GM12878 (cell line): ENCODE measurements at regions not wholly inside any gene's neighbourhood (a gene's known extent, or its start where the extent isn't known, plus 50 kb on each side); places are given as distances from the start of the nearest gene placed in this dataset.

ENCODE experiments used
- ATAC-seq: fragments of 200-7000 bp; cut with Tn5 transposase; 3 replicates; pipeline ENCODE4 v1.9.1; 2020; ENCODE audit warnings: mild to moderate bottlenecking, moderate library complexity
- BruUV-seq: library from RNA; stranded (reverse); fragments of 400-500 nt; replicated peaks from 2 replicates; lab custom pipeline; 2021; lab: Mats Ljungman, UMichigan
- CTCF ChIA-PET: fragments of 300-600 bp; sonication (Branson Sonifier 250); formaldehyde crosslinking; extraction: SDS; loops from one replicate; lab custom pipeline; 2021; ENCODE audit warnings: inconsistent platforms; lab: Yijun Ruan, JAX
- POLR2A ChIA-PET: fragments of 350-600 bp; formaldehyde crosslinking; extraction: SDS; loops from one replicate; lab custom pipeline; 2021; ENCODE audit warnings: inconsistent platforms; lab: Charles Lee
- RAD21 ChIA-PET: fragments of 300-600 bp; sonication (Branson Sonifier 250); formaldehyde crosslinking; loops from one replicate; lab custom pipeline; 2023; ENCODE audit warnings: antibody characterized with exemption; ENCODE audit not compliant: unreplicated experiment; lab: Charles Lee
- SMC1A ChIA-PET: fragments of 300-600 bp; sonication (Branson Sonifier 250); formaldehyde crosslinking; loops from one replicate; lab custom pipeline; 2023; ENCODE audit not compliant: unreplicated experiment, uncharacterized antibody; lab: Charles Lee
- DNase-seq: peaks from one replicate; pipeline ENCODE4 v3.0.0-alpha.2; 2011; ENCODE audit warnings: low read depth, low spot score
- FAIRE-seq: peaks from 3 replicates; lab custom pipeline; 2011; peaks lifted over from hg19 to GRCh38; lab: Jason Lieb, UNC
- H2AFZ ChIP-seq: 2 replicates; pipeline ENCODE4 v1.6.0; 2011; ENCODE audit warnings: low read depth, low read length, control low read depth; ENCODE audit not compliant: control insufficient read depth
- H3K27ac ChIP-seq: 2 replicates; pipeline ENCODE4 v1.5.1; 2011; ENCODE audit warnings: control low read depth; ENCODE audit not compliant: control insufficient read depth, insufficient read depth
- H3K27me3 ChIP-seq, 2 experiments: replicated peaks in 1 of 2; 2 replicates each; pipeline versions ENCODE4 v1.6.0 to v1.6.1; 2011; ENCODE audit warnings: low read length in 1 of 2; ENCODE audit not compliant: control insufficient read depth in 2 of 2, insufficient read depth in 2 of 2
- H3K36me3 ChIP-seq, 2 experiments: 2 replicates each; pipeline ENCODE4 v1.5.1; 2011; ENCODE audit warnings: low read length in 1 of 2; ENCODE audit not compliant: control insufficient read depth in 2 of 2, insufficient read depth in 2 of 2
- H3K4me1 ChIP-seq: 2 replicates; pipeline ENCODE4 v1.6.1; 2011; ENCODE audit warnings: mild to moderate bottlenecking, low read length, moderate library complexity, mixed read lengths; ENCODE audit not compliant: control insufficient read depth, insufficient read depth
- H3K4me2 ChIP-seq: 2 replicates; pipeline ENCODE4 v1.6.0; 2011; ENCODE audit warnings: control low read depth; ENCODE audit not compliant: control insufficient read depth, insufficient read depth
- H3K4me3 ChIP-seq: fragments of 200-600 bp; sonication (generic); 2 replicates; pipeline ENCODE4 v1.5.1; 2016
- H3K79me2 ChIP-seq: 2 replicates; pipeline ENCODE4 v1.6.0; 2011; ENCODE audit warnings: low read length; ENCODE audit not compliant: control insufficient read depth, insufficient read depth
- H3K9ac ChIP-seq: 2 replicates; pipeline ENCODE4 v1.8.0; 2011; ENCODE audit warnings: low read length, control low read depth, mixed read lengths; ENCODE audit not compliant: control insufficient read depth, insufficient read depth
- H3K9me3 ChIP-seq: replicated peaks from 3 replicates; pipeline ENCODE4 v1.5.1; 2011; ENCODE audit warnings: mild to moderate bottlenecking, low read length; ENCODE audit not compliant: control insufficient read depth, insufficient read depth
- H4K20me1 ChIP-seq: 2 replicates; pipeline ENCODE4 v1.6.0; 2011; ENCODE audit not compliant: control insufficient read depth, insufficient read depth
- ASH2L ChIP-seq: fragments of 300-600, 200-600 bp; sonication (generic); IDR thresholded peaks from 2 replicates; pipeline ENCODE4 v1.6.1; 2017; ENCODE audit warnings: low read depth, mild to moderate bottlenecking, borderline replicate concordance
- BHLHE40 ChIP-seq, 2 experiments: fragments of 450-650 bp in 1 of 2; IDR thresholded peaks; 2 replicates each; pipeline ENCODE4 v1.6.1; 2011 to 2017; ENCODE audit warnings: low read depth in 2 of 2, borderline replicate concordance in 1 of 2, improper control_type of control experiment in 1 of 2, low read length in 1 of 2, mild to moderate bottlenecking in 1 of 2
- CEBPB ChIP-seq, 2 experiments: fragments of 150-350 bp in 1 of 2; IDR thresholded peaks; 2 replicates each; pipeline ENCODE4 v1.6.1; 2012 to 2014; ENCODE audit warnings: low read depth in 2 of 2, low read length in 2 of 2, borderline replicate concordance in 1 of 2, inconsistent platforms in 1 of 2
- ETV6 ChIP-seq, 2 experiments: fragments of 450-650 bp in 1 of 2; IDR thresholded peaks in 1 of 2; conservative IDR thresholded peaks in 1 of 2; 2 replicates each; pipeline ENCODE4 v1.6.1; 2014; ENCODE audit warnings: antibody characterized with exemption in 1 of 2, borderline replicate concordance in 1 of 2, low read depth in 1 of 2, mild to moderate bottlenecking in 1 of 2, moderate library complexity in 1 of 2
- FOXK2 ChIP-seq: fragments of 450-650 bp; IDR thresholded peaks from 2 replicates; pipeline ENCODE4 v1.6.1; 2017; ENCODE audit warnings: mild to moderate bottlenecking, moderate library complexity
- GABPA ChIP-seq: IDR thresholded peaks from 2 replicates; pipeline ENCODE4 v1.6.1; 2014; ENCODE audit warnings: antibody characterized with exemption, low read depth, mild to moderate bottlenecking, inconsistent platforms
- HDAC2 ChIP-seq: fragments of 200-600 bp; sonication (generic); IDR thresholded peaks from 2 replicates; pipeline ENCODE4 v1.6.1; 2017
- NFXL1 ChIP-seq: fragments of 450-650 bp; IDR thresholded peaks from 2 replicates; pipeline ENCODE4 v1.6.1; 2017; ENCODE audit warnings: antibody characterized with exemption, mild to moderate bottlenecking, borderline replicate concordance
- NR2C2 ChIP-seq: IDR thresholded peaks from 2 replicates; pipeline ENCODE4 v1.6.1; 2011; ENCODE audit warnings: borderline replicate concordance, low read depth; ENCODE audit not compliant: control insufficient read depth, insufficient read length
- PBX3 ChIP-seq: IDR thresholded peaks from 2 replicates; pipeline ENCODE4 v1.6.1; 2011; ENCODE audit warnings: mild to moderate bottlenecking, low read depth, low read length, moderate library complexity; ENCODE audit not compliant: insufficient replicate concordance
- POLR2A ChIP-seq: IDR thresholded peaks from 2 replicates; pipeline ENCODE4 v1.6.1; 2011; ENCODE audit warnings: low read depth, mild to moderate bottlenecking, low read length
- RAD51 ChIP-seq: fragments of 450-650 bp; IDR thresholded peaks from 2 replicates; pipeline ENCODE4 v1.6.1; 2016; ENCODE audit warnings: moderate library complexity, mild to moderate bottlenecking, inconsistent platforms
- RB1 ChIP-seq: fragments of 450-650 bp; formaldehyde crosslinking; IDR thresholded peaks from 2 replicates; pipeline ENCODE4 v1.6.1; 2017; ENCODE audit warnings: mild to moderate bottlenecking, borderline replicate concordance
- SREBF2 ChIP-seq: IDR thresholded peaks from 2 replicates; pipeline ENCODE4 v1.6.1; 2012; ENCODE audit warnings: mild to moderate bottlenecking, low read length
- TAF1 ChIP-seq: IDR thresholded peaks from 2 replicates; pipeline ENCODE4 v1.6.1; 2011; ENCODE audit warnings: mild to moderate bottlenecking, low read depth, low read length, borderline replicate concordance
- TCF12 ChIP-seq: IDR thresholded peaks from 2 replicates; pipeline ENCODE4 v1.6.1; 2011; ENCODE audit warnings: low read depth, mild to moderate bottlenecking, low read length
- TCF7 ChIP-seq: IDR thresholded peaks from 2 replicates; pipeline ENCODE4 v1.6.1; 2014; ENCODE audit warnings: antibody characterized with exemption, borderline replicate concordance
- USF2 ChIP-seq: IDR thresholded peaks from 2 replicates; pipeline ENCODE4 v1.6.1; 2011; ENCODE audit warnings: low read depth, low read length, improper control_type of control experiment, borderline replicate concordance
- WRNIP1 ChIP-seq: IDR thresholded peaks from 2 replicates; pipeline ENCODE4 v1.6.1; 2011; ENCODE audit warnings: low read depth, low read length, improper control_type of control experiment, borderline replicate concordance
- YBX1 ChIP-seq: fragments of 450-650 bp; IDR thresholded peaks from 2 replicates; pipeline ENCODE4 v1.6.1; 2016; ENCODE audit warnings: antibody characterized with exemption
- ZSCAN29 ChIP-seq: fragments of 450-650 bp; IDR thresholded peaks from 2 replicates; pipeline ENCODE4 v1.6.1; 2017; ENCODE audit warnings: mild to moderate bottlenecking, moderate library complexity
- WGBS: methylation state at CpG from one replicate; pipeline ENCODE4 v1.1.6; 2016; ENCODE audit warnings: low lambda C conversion rate; ENCODE audit not compliant: insufficient replicate concordance, insufficient coverage; ENCODE audit errors: missing lambda C conversion rate; 5-methylcytosine and 5-hydroxymethylcytosine counted together
- in situ Hi-C: fragments of 300-500 bp; cut with MboI; formaldehyde crosslinking; loops from 9 replicates; pipeline ENCODE4 v1.14.3; 2018; ENCODE audit warnings: mixed read lengths
- intact Hi-C: fragments of 100-400 bp; cut with micrococcal nuclease; formaldehyde crosslinking; loops from one replicate; pipeline ENCODE4 v1.14.2; 2022; ENCODE audit not compliant: unreplicated experiment

GRCh38 chr10:105352827-105353226 is 711.7 kb downstream of the SORCS3 start:
- RAD21 ChIA-PET: no interaction called here
- in situ Hi-C loops: no loop called here
- FAIRE-seq: no peak

GRCh38 chr10:105352281-105352680 is 711.2 kb downstream of the SORCS3 start:
- no peaks in the 10 kb centered on the region for H3K9me3 ChIP-seq
- SMC1A ChIA-PET: no interaction called here
- H3K4me2 ChIP-seq: no peak overlapping the region
- 0% methylated on average over 2 of the region's 2 CpGs for WGBS
- no peaks in the 10 kb centered on the region for H3K79me2 ChIP-seq
- POLR2A ChIA-PET: interaction anchor here (0.6 kb wide), 1 partner anchor 266 kb away, joined by 3 read pairs; no protein-coding TSS in a partner anchor
- ATAC-seq (no peak), DNase-seq (no peak), FAIRE-seq (no peak)
- no peak overlapping the region for H3K27ac ChIP-seq
- RAD21 ChIA-PET: no interaction called here
- H4K20me1 ChIP-seq: no peaks in the 10 kb centered on the region
- in situ Hi-C loops (no loop called here), intact Hi-C loops (no loop called here)
- H3K4me3 ChIP-seq: no peak overlapping the region
- H3K36me3 ChIP-seq: no peaks in the 10 kb centered on the region
- H3K4me1 ChIP-seq: no peaks in the 10 kb centered on the region
- H3K9ac ChIP-seq: no peak overlapping the region
- CTCF ChIA-PET: no interaction called here
- no peak overlapping the region for H2AFZ ChIP-seq
- BruUV-seq: no TSS peak
- H3K27me3 ChIP-seq: no peaks in the 10 kb centered on the region
- no peak for TF ChIP-seq NFXL1
- no peak for TF ChIP-seq POLR2A
- no peak for TF ChIP-seq PBX3
- TF ChIP-seq TCF12: no peak
- no peak for TF ChIP-seq GABPA
- TF ChIP-seq FOXK2: no peak
- TF ChIP-seq BHLHE40 (IDR thresholded peaks at IDR 0.05; ENCODE audit: borderline replicate concordance in 1 of 2, low read depth in 2 of 2, low read length in 1 of 2): no peak
- no peak for TF ChIP-seq RB1
- TF ChIP-seq ETV6 (conservative IDR thresholded peaks at IDR 0.05 in 1 of 2, IDR thresholded peaks at IDR 0.05 in 1 of 2; ENCODE audit: borderline replicate concordance in 1 of 2, low read depth in 1 of 2): no peak
- no peak for TF ChIP-seq USF2
- no peak for TF ChIP-seq WRNIP1
- TF ChIP-seq YBX1: no peak
- TF ChIP-seq HDAC2: no peak
- TF ChIP-seq ZSCAN29: no peak
- TF ChIP-seq NR2C2: no peak
- TF ChIP-seq CEBPB (IDR thresholded peaks at IDR 0.05; ENCODE audit: borderline replicate concordance in 1 of 2, low read depth in 2 of 2, low read length in 2 of 2): no peak

More at GRCh38 chr10:105352827-105353226, 711.7 kb downstream of the SORCS3 start:
- intact Hi-C loops: no loop called here
- Histone ChIP-seq H2AFZ (no peak overlapping the region), H3K27me3 (no peaks in the 10 kb centered on the region), H3K9ac (no peak overlapping the region), H3K79me2 (no peaks in the 10 kb centered on the region), H4K20me1 (no peaks in the 10 kb centered on the region), H3K4me1 (no peaks in the 10 kb centered on the region), H3K9me3 (no peaks in the 10 kb centered on the region), H3K4me3 (no peak overlapping the region), H3K36me3 (no peaks in the 10 kb centered on the region), H3K27ac (no peak overlapping the region)
- CTCF ChIA-PET: no interaction called here
- BruUV-seq: no TSS peak
- POLR2A ChIA-PET: interaction anchor here (0.6 kb wide), 1 partner anchor 267 kb away, joined by 3 read pairs; no protein-coding TSS in a partner anchor
- SMC1A ChIA-PET: no interaction called here
- DNase-seq: no peak
- no peak for ATAC-seq
- TF ChIP-seq ASH2L: no peak
- TF ChIP-seq SREBF2: no peak
- TF ChIP-seq TCF7: no peak
- TF ChIP-seq RAD51: peak; percentile 48; the same call in 1 of the 2 replicates
- no peak for TF ChIP-seq TAF1
- TF ChIP-seq, all 136 proteins: peak for 1
- no peak overlapping the region for H3K4me2 ChIP-seq
- 21% methylated on average over 6 of the region's 6 CpGs for WGBS
